Progenitor cell of endocrine pancreas (in vitro differentiated cells): ENCODE measurements at regions not wholly inside any gene's neighbourhood (a gene's known extent, or its start where the extent isn't known, plus 50 kb on each side); places are given as distances from the start of the nearest gene placed in this dataset.

ENCODE experiments used
- DNase-seq: peaks from one replicate; pipeline ENCODE4 v3.0.0; 2021; ENCODE audit warnings: low spot score; ENCODE audit not compliant: unreplicated experiment
- H3K27ac Mint-ChIP-seq: 2 replicates; pipeline ENCODE4 v1.8.0; 2021; ENCODE audit warnings: mild to moderate bottlenecking, moderate library complexity, mixed read lengths
- H3K27me3 Mint-ChIP-seq: 2 replicates; pipeline ENCODE4 v1.8.0; 2021; ENCODE audit warnings: mixed read lengths
- H3K36me3 Mint-ChIP-seq: 2 replicates; pipeline ENCODE4 v1.8.0; 2022; ENCODE audit warnings: mixed read lengths; ENCODE audit not compliant: insufficient read depth
- H3K4me1 Mint-ChIP-seq: 2 replicates; pipeline ENCODE4 v1.8.0; 2021; ENCODE audit warnings: low read depth, mixed read lengths
- H3K4me3 Mint-ChIP-seq: 2 replicates; pipeline ENCODE4 v1.8.0; 2021; ENCODE audit warnings: low read depth, mild to moderate bottlenecking, moderate library complexity, mixed read lengths
- H3K9me3 Mint-ChIP-seq: 2 replicates; pipeline ENCODE4 v1.8.0; 2021; ENCODE audit warnings: low read depth, mixed read lengths
- CTCF ChIP-seq: fragments of 200-600 bp; sonication (generic); IDR thresholded peaks from one replicate; pipeline ENCODE4 v1.5.0; 2021; ENCODE audit warnings: antibody characterized with exemption, mild to moderate bottlenecking; ENCODE audit not compliant: unreplicated experiment

GRCh38 chr2:49770919-49771318, 616.6 kb upstream of the FSHR start:
- Mint-ChIP-seq H3K27ac (no peak overlapping the region), H3K4me1 (peaks cover 4% of the 10 kb centered on the region), H3K27me3 (no peaks in the 10 kb centered on the region), H3K36me3 (no peaks in the 10 kb centered on the region), H3K9me3 (no peaks in the 10 kb centered on the region), H3K4me3 (no peak overlapping the region)
- peak; percentile 79 for TF ChIP-seq CTCF
- DNase-seq, result peak; percentile 46

- no peaks in the 10 kb centered on the region for H3K27me3 Mint-ChIP-seq
- peaks cover 4% of the 10 kb centered on the region for H3K4me1 Mint-ChIP-seq
- TF ChIP-seq CTCF, result no peak
- no peaks in the 10 kb centered on the region for H3K9me3 Mint-ChIP-seq
- no peak for DNase-seq
- H3K4me3 Mint-ChIP-seq, result no peak overlapping the region
- no peak overlapping the region for H3K27ac Mint-ChIP-seq
- H3K36me3 Mint-ChIP-seq, result no peaks in the 10 kb centered on the region
Measured at GRCh38 chr2:49767316-49767715, 613.0 kb upstream of the FSHR start.

GRCh38 chr2:49755777-49756176, 601.5 kb upstream of the FSHR start:
- H3K36me3 Mint-ChIP-seq, result no peaks in the 10 kb centered on the region
- H3K27me3 Mint-ChIP-seq, result no peaks in the 10 kb centered on the region
- no peak overlapping the region for H3K4me3 Mint-ChIP-seq
- no peaks in the 10 kb centered on the region for H3K4me1 Mint-ChIP-seq
- H3K9me3 Mint-ChIP-seq, result no peaks in the 10 kb centered on the region
- DNase-seq, result no peak
- H3K27ac Mint-ChIP-seq, result no peak overlapping the region
- no peak for TF ChIP-seq CTCF

GRCh38 chr2:49754381-49754780, 600.1 kb upstream of the FSHR start:
- no peaks in the 10 kb centered on the region for H3K27me3 Mint-ChIP-seq
- no peak for TF ChIP-seq CTCF
- H3K9me3 Mint-ChIP-seq, result no peaks in the 10 kb centered on the region
- no peak for DNase-seq
- no peaks in the 10 kb centered on the region for H3K36me3 Mint-ChIP-seq
- H3K4me1 Mint-ChIP-seq, result no peaks in the 10 kb centered on the region
- H3K27ac Mint-ChIP-seq, result no peak overlapping the region
- H3K4me3 Mint-ChIP-seq, result no peak overlapping the region

GRCh38 chr2:49753344-49753985, 599.1 kb upstream of the FSHR start:
- TF ChIP-seq CTCF, result no peak
- H3K36me3 Mint-ChIP-seq, result no peaks in the 10 kb centered on the region
- no peak overlapping the region for H3K4me3 Mint-ChIP-seq
- no peaks in the 10 kb centered on the region for H3K9me3 Mint-ChIP-seq
- H3K27ac Mint-ChIP-seq, result no peak overlapping the region
- DNase-seq, result no peak
- no peaks in the 10 kb centered on the region for H3K4me1 Mint-ChIP-seq
- H3K27me3 Mint-ChIP-seq, result no peaks in the 10 kb centered on the region
